DOHH2 (cell line): ENCODE measurements at regions not wholly inside any gene's neighbourhood (a gene's known extent, or its start where the extent isn't known, plus 50 kb on each side); places are given as distances from the start of the nearest gene placed in this dataset.

Experiments
- CTCF ChIP-seq: fragments of 200-600 bp; sonication (generic); IDR thresholded peaks from one replicate; pipeline ENCODE4 v1.5.1; 2014; ENCODE audit warnings: antibody characterized with exemption, mild to moderate bottlenecking, low read depth, low read length; ENCODE audit not compliant: poor library complexity, severe bottlenecking
- EZH2phosphoT487 ChIP-seq: fragments of 200-600 bp; sonication (generic); IDR thresholded peaks from 2 replicates; pipeline ENCODE4 v1.6.1; 2017; ENCODE audit warnings: borderline replicate concordance, mild to moderate bottlenecking, antibody characterized with exemption, low read length, moderate library complexity, mixed read lengths

- TF ChIP-seq CTCF (no peak), EZH2phosphoT487 (no peak)
These were observed 96.6 kb upstream of the VANGL1 start for GRCh38 chr1:115545096-115545720.
